ENCODE measurements at regions not wholly inside any gene's neighbourhood (a gene's known extent, or its start where the extent isn't known, plus 50 kb on each side); places are given as distances from the start of the nearest gene placed in this dataset.

- no peak for TF ChIP-seq CEBPB (IDR thresholded peaks at IDR 0.05)
- TF ChIP-seq ZBTB7A (IDR thresholded peaks at IDR 0.05; ENCODE audit: low read depth): no peak
- no peak for TF ChIP-seq YY1 (IDR thresholded peaks at IDR 0.05; ENCODE audit: low read depth)
- no peak for TF ChIP-seq REST (IDR thresholded peaks at IDR 0.05; ENCODE audit: low read depth)
These were observed 541.4 kb downstream of the TOX3 start for GRCh38 chr16:52005551-52005950.

GRCh38 chr16:52004343-52004742 lies 542.6 kb downstream of the TOX3 start:
- no peak for TF ChIP-seq TAF1 (IDR thresholded peaks at IDR 0.05; ENCODE audit: low read depth)
- no peak for TF ChIP-seq REST (IDR thresholded peaks at IDR 0.05; ENCODE audit: low read depth)
- no peak for TF ChIP-seq TEAD4 (IDR thresholded peaks at IDR 0.05)
- no peak for TF ChIP-seq RAD21 (IDR thresholded peaks at IDR 0.05; ENCODE audit: low read depth)
- TF ChIP-seq NFIC (IDR thresholded peaks at IDR 0.05): no peak

- no peak for TF ChIP-seq YY1 (IDR thresholded peaks at IDR 0.05; ENCODE audit: low read depth)
- TF ChIP-seq, protein P1, sequence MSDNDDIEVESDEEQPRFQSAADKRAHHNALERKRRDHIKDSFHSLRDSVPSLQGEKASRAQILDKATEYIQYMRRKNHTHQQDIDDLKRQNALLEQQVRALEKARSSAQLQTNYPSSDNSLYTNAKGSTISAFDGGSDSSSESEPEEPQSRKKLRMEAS (IDR thresholded peaks at IDR 0.05): no peak
- no peak for TF ChIP-seq TCF12 (IDR thresholded peaks at IDR 0.05; ENCODE audit: low read depth)
- TF ChIP-seq EP300 (IDR thresholded peaks at IDR 0.05; ENCODE audit: borderline replicate concordance): no peak
- TF ChIP-seq ZBTB7A (IDR thresholded peaks at IDR 0.05; ENCODE audit: low read depth): no peak
- no peak for TF ChIP-seq TAF1 (IDR thresholded peaks at IDR 0.05; ENCODE audit: low read depth)
- TF ChIP-seq TEAD4 (IDR thresholded peaks at IDR 0.05): no peak
- TF ChIP-seq REST (IDR thresholded peaks at IDR 0.05; ENCODE audit: low read depth): no peak
- TF ChIP-seq CEBPB (IDR thresholded peaks at IDR 0.05): no peak
These were observed 544.9 kb downstream of the TOX3 start for GRCh38 chr16:52002026-52002425.

DNA sequence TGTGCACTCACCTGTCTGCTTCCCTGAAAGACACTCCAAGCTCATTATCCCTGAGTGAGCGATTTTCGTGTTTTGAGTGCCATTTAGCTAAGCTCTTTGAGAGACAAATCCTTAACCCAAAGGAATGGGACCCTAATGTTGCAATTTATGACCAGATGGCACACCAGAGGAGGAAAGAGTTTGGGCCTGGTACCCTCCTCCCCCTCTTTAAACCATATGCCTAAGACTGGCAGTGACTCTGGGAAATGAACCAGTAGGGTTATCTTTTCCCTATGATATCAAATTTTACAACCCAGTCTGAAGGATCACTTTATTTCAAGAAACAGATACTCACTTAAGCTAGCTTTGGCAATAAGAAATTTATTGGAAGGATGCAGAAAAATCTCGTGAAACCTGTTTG lies 550.4 kb downstream of the TOX3 start:
- TF ChIP-seq TAF1 (IDR thresholded peaks at IDR 0.05; ENCODE audit: low read depth): no peak
- TF ChIP-seq EP300 (IDR thresholded peaks at IDR 0.05; ENCODE audit: borderline replicate concordance): no peak
- TF ChIP-seq, protein P1 (IDR thresholded peaks at IDR 0.05): no peak

DNA sequence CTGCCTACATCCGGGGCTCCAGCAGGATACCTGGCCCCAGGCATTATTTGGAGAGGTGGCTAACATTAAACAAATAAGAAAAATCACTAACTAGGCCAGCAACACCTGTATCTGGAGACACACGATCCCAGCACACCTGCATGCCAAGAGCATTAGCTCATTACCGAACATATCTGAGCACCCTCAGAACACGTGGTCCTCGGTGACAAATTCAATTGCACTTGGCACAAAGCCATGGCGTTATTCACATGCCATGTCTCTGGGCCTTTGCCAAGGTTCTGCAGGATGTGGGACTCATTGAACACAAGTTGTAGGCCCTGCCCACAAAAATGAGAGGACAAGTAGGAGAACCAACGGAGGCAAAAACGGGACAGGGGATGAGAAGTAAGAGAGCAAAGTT lies 552.3 kb downstream of the TOX3 start:
- TF ChIP-seq ZBTB7A (IDR thresholded peaks at IDR 0.05; ENCODE audit: low read depth) (no peak), REST (IDR thresholded peaks at IDR 0.05; ENCODE audit: low read depth) (no peak), FOXM1 (IDR thresholded peaks at IDR 0.05; ENCODE audit: borderline replicate concordance, low read depth) (no peak), TEAD4 (IDR thresholded peaks at IDR 0.05) (peak; percentile 92), EGR1 (IDR thresholded peaks at IDR 0.05) (no peak), TAF1 (IDR thresholded peaks at IDR 0.05; ENCODE audit: low read depth) (no peak), TCF12 (IDR thresholded peaks at IDR 0.05; ENCODE audit: low read depth) (peak; percentile 71; the same call in 1 of the 2 replicates), EP300 (IDR thresholded peaks at IDR 0.05; ENCODE audit: borderline replicate concordance) (peak; percentile 57; the same call in 1 of the 2 replicates), CEBPB (IDR thresholded peaks at IDR 0.05) (no peak), YY1 (IDR thresholded peaks at IDR 0.05; ENCODE audit: low read depth) (no peak), CREB1 (IDR thresholded peaks at IDR 0.05; ENCODE audit: low read depth) (no peak), RAD21 (IDR thresholded peaks at IDR 0.05; ENCODE audit: low read depth) (no peak), NFIC (IDR thresholded peaks at IDR 0.05) (peak; percentile 93)
- TF ChIP-seq, protein P1 (IDR thresholded peaks at IDR 0.05): peak; percentile 87
- TF ChIP-seq, protein P2, sequence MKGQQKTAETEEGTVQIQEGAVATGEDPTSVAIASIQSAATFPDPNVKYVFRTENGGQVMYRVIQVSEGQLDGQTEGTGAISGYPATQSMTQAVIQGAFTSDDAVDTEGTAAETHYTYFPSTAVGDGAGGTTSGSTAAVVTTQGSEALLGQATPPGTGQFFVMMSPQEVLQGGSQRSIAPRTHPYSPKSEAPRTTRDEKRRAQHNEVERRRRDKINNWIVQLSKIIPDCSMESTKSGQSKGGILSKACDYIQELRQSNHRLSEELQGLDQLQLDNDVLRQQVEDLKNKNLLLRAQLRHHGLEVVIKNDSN (IDR thresholded peaks at IDR 0.05): peak; percentile 86
